T-cell (primary cell): ENCODE measurements at regions not wholly inside any gene's neighbourhood (a gene's known extent, or its start where the extent isn't known, plus 50 kb on each side); places are given as distances from the start of the nearest gene placed in this dataset.
"Not testable (repeated sequence)": the region's sequence is repeated elsewhere in the genome, so short reads cannot be mapped to it uniquely, and the experiment has no call there.

ENCODE experiments used
- ATAC-seq, 4 experiments: fragments of 200-7000 bp in 3 of 4; fragments of 150-1000 bp in 1 of 4; cut with Tn5 transposase; replicated peaks in 1 of 4; 1 replicate in 3 of 4; 2 replicates in 1 of 4; pipeline ENCODE4 v1.10.0; 2021; ENCODE audit warnings: moderate library complexity in 3 of 4, mild to moderate bottlenecking in 2 of 4, moderate number of reproducible peaks in 1 of 4
- CTCF ChIA-PET, 2 donors: fragments of 300-600 bp; sonication (Branson Sonifier 250); formaldehyde crosslinking; loops; one replicate each; lab custom pipeline; 2022; ENCODE audit warnings: antibody characterized with exemption in 2 of 2; lab: Charles Lee
- POLR2A ChIA-PET, 2 donors: fragments of 300-600 bp; sonication (Branson Sonifier 250); formaldehyde crosslinking; loops; one replicate each; lab custom pipeline; 2022; ENCODE audit warnings: antibody characterized with exemption in 2 of 2; lab: Charles Lee
- DNase-seq, 35 experiments: peaks; one replicate each; pipeline versions ENCODE4 v3.0.0 to v3.0.0-alpha.2; 2013 to 2023
- H3K27ac ChIP-seq: one replicate; pipeline ENCODE4 v1.5.1; 2013; ENCODE audit warnings: low read length
- H3K27me3 ChIP-seq, 2 experiments: replicated peaks in 1 of 2; 1 replicate in 1 of 2; 2 replicates in 1 of 2; pipeline versions ENCODE4 v1.6.1 to v1.7.0; 2013; ENCODE audit warnings: low read length in 1 of 2, mixed read lengths in 1 of 2; ENCODE audit not compliant: control insufficient read depth in 2 of 2, insufficient read depth in 2 of 2; ENCODE audit errors: extremely low read depth in 1 of 2
- H3K36me3 ChIP-seq, 2 donors: 1 replicate in 1 of 2; 2 replicates in 1 of 2; pipeline versions ENCODE4 v1.6.1 to v1.7.0; 2013; ENCODE audit warnings: low read length in 1 of 2; ENCODE audit not compliant: control insufficient read depth in 2 of 2, insufficient read depth in 1 of 2; ENCODE audit errors: extremely low read depth in 1 of 2
- H3K4me1 ChIP-seq, 2 experiments: 1 replicate in 1 of 2; 2 replicates in 1 of 2; pipeline versions ENCODE4 v1.6.1 to v1.7.0; 2013; ENCODE audit warnings: low read length in 2 of 2, mixed read lengths in 1 of 2; ENCODE audit not compliant: insufficient read depth in 2 of 2, control insufficient read depth in 1 of 2; ENCODE audit errors: extremely low read depth in 1 of 2
- H3K4me3 ChIP-seq, 2 donors: 1 replicate in 1 of 2; 2 replicates in 1 of 2; pipeline versions ENCODE4 v1.5.1 to v1.7.0; 2013; ENCODE audit warnings: mild to moderate bottlenecking in 2 of 2, low read length in 1 of 2, moderate library complexity in 1 of 2; ENCODE audit not compliant: control insufficient read depth in 1 of 2; ENCODE audit errors: extremely low read depth in 1 of 2
- H3K9me3 ChIP-seq: 2 replicates; pipeline ENCODE4 v1.7.0; 2013
- H3K27ac Mint-ChIP-seq, 2 donors: one replicate each; pipeline ENCODE4 v1.8.0; 2020 to 2021; ENCODE audit warnings: mild to moderate bottlenecking in 2 of 2, mixed read lengths in 2 of 2
- H3K27me3 Mint-ChIP-seq, 2 donors: one replicate each; pipeline ENCODE4 v1.8.0; 2021 to 2022; ENCODE audit warnings: mixed read lengths in 2 of 2
- H3K36me3 Mint-ChIP-seq: one replicate; pipeline ENCODE4 v1.8.0; 2021; ENCODE audit warnings: mixed read lengths
- H3K4me1 Mint-ChIP-seq, 3 donors: one replicate each; pipeline ENCODE4 v1.8.0; 2020 to 2022; ENCODE audit warnings: mixed read lengths in 3 of 3, mild to moderate bottlenecking in 1 of 3
- H3K4me3 Mint-ChIP-seq, 3 donors: one replicate each; pipeline ENCODE4 v1.8.0; 2020 to 2022; ENCODE audit warnings: mild to moderate bottlenecking in 3 of 3, mixed read lengths in 3 of 3, moderate library complexity in 3 of 3
- H3K9me3 Mint-ChIP-seq, 3 donors: one replicate each; pipeline ENCODE4 v1.8.0; 2020 to 2022; ENCODE audit warnings: mixed read lengths in 3 of 3
- WGBS: methylation state at CpG from one replicate; pipeline ENCODE4 v1.1.5; 2013; ENCODE audit warnings: missing lambda C conversion rate; ENCODE audit not compliant: insufficient coverage; 5-methylcytosine and 5-hydroxymethylcytosine counted together

- H3K4me3 Mint-ChIP-seq, H3K4me3 ChIP-seq, DNase-seq, H3K36me3 ChIP-seq, H3K36me3 Mint-ChIP-seq, H3K27me3 ChIP-seq, CTCF ChIA-PET, POLR2A ChIA-PET, H3K4me1 Mint-ChIP-seq, H3K4me1 ChIP-seq, ATAC-seq, H3K27ac ChIP-seq, H3K9me3 Mint-ChIP-seq, H3K27me3 Mint-ChIP-seq, H3K9me3 ChIP-seq, H3K27ac Mint-ChIP-seq: not testable (repeated sequence)
- 0% methylated on average over 1 of the region's 7 CpGs for WGBS
Observed at GRCh38 chr3:159397683-159398082, 591.0 kb upstream of the IL12A start.

- H3K27me3 Mint-ChIP-seq: no peaks in the 10 kb centered on the region
- WGBS: no CpG with 5 or more reads among the region's 1 CpG
- Histone ChIP-seq H3K36me3 (no peaks in the 10 kb centered on the region), H3K4me1 (no peaks in the 10 kb centered on the region), H3K27me3 (no peaks in the 10 kb centered on the region), H3K4me3 (no peak overlapping the region), H3K27ac (no peak overlapping the region), H3K9me3 (no peaks in the 10 kb centered on the region)
- no peak overlapping the region for H3K4me3 Mint-ChIP-seq
- ChIA-PET POLR2A (no interaction called here), CTCF (no interaction called here)
- H3K4me1 Mint-ChIP-seq: no peaks in the 10 kb centered on the region
- ATAC-seq (no peak), DNase-seq (no peak)
- peaks cover 7 to 9% (median 8%) of the 10 kb centered on the region in 3 donors for H3K9me3 Mint-ChIP-seq
- no peak overlapping the region for H3K27ac Mint-ChIP-seq
- no peaks in the 10 kb centered on the region for H3K36me3 Mint-ChIP-seq
Observed at GRCh38 chr3:159401069-159401468, 587.6 kb upstream of the IL12A start.

- not testable (repeated sequence) for DNase-seq
Observed at GRCh38 chr3:159409711-159410110, 578.9 kb upstream of the IL12A start.

GRCh38 chr3:159413319-159413718 is 575.3 kb upstream of the IL12A start:
- DNase-seq: no peak
- Histone ChIP-seq H3K36me3 (no peaks in the 10 kb centered on the region), H3K27me3 (no peaks in the 10 kb centered on the region), H3K27ac (no peak overlapping the region), H3K4me3 (no peak overlapping the region), H3K4me1 (no peaks in the 10 kb centered on the region), H3K9me3 (peaks cover 2% of the 10 kb centered on the region)
- ATAC-seq: no peak
- no peaks in the 10 kb centered on the region for H3K4me1 Mint-ChIP-seq
- H3K9me3 Mint-ChIP-seq: peaks cover 16 to 33% (median 29%) of the 10 kb centered on the region in 3 donors
- CTCF ChIA-PET: no interaction called here
- no CpG with 5 or more reads among the region's 2 CpGs for WGBS
- H3K4me3 Mint-ChIP-seq: no peak overlapping the region
- H3K36me3 Mint-ChIP-seq: no peaks in the 10 kb centered on the region
- no peak overlapping the region for H3K27ac Mint-ChIP-seq
- H3K27me3 Mint-ChIP-seq: no peaks in the 10 kb centered on the region
- POLR2A ChIA-PET: no interaction called here

More at GRCh38 chr3:159409711-159410110, 578.9 kb upstream of the IL12A start:
- H3K4me1 ChIP-seq, H3K9me3 ChIP-seq, H3K27ac Mint-ChIP-seq, H3K27ac ChIP-seq, H3K27me3 ChIP-seq, POLR2A ChIA-PET, H3K36me3 Mint-ChIP-seq, CTCF ChIA-PET, H3K36me3 ChIP-seq, H3K4me3 Mint-ChIP-seq, H3K27me3 Mint-ChIP-seq, H3K4me1 Mint-ChIP-seq, H3K4me3 ChIP-seq, ATAC-seq: not testable (repeated sequence)
- peaks cover 28 to 37% (median 32%) of the 10 kb centered on the region in 3 donors for H3K9me3 Mint-ChIP-seq

GRCh38 chr3:159416856-159417255 is 571.8 kb upstream of the IL12A start:
- POLR2A ChIA-PET: no interaction called here
- CTCF ChIA-PET: no interaction called here
- 67% methylated on average over 1 of the region's 2 CpGs for WGBS
- H3K4me3 Mint-ChIP-seq: no peak overlapping the region
- ATAC-seq (no peak), DNase-seq (no peak)
- H3K9me3 Mint-ChIP-seq: peaks cover 5 to 17% (median 5%) of the 10 kb centered on the region in 3 donors
- H3K9me3 ChIP-seq: no peaks in the 10 kb centered on the region
- no peaks in the 10 kb centered on the region for H3K4me1 Mint-ChIP-seq
- H3K27ac ChIP-seq: no peak overlapping the region
- H3K4me3 ChIP-seq: no peak overlapping the region
- no peaks in the 10 kb centered on the region for H3K36me3 ChIP-seq
- H3K27me3 ChIP-seq: no peaks in the 10 kb centered on the region
- no peaks in the 10 kb centered on the region for H3K27me3 Mint-ChIP-seq
- H3K27ac Mint-ChIP-seq: no peak overlapping the region
- no peaks in the 10 kb centered on the region for H3K36me3 Mint-ChIP-seq
- H3K4me1 ChIP-seq: no peaks in the 10 kb centered on the region

- no peaks in the 10 kb centered on the region for H3K4me1 ChIP-seq
- H3K27ac ChIP-seq: no peak overlapping the region
- H3K9me3 Mint-ChIP-seq: peaks cover 6 to 14% (median 8%) of the 10 kb centered on the region in 3 donors
- no peaks in the 10 kb centered on the region for H3K27me3 Mint-ChIP-seq
- POLR2A ChIA-PET: no interaction called here
- no peaks in the 10 kb centered on the region for H3K36me3 Mint-ChIP-seq
- H3K36me3 ChIP-seq: no peaks in the 10 kb centered on the region
- CTCF ChIA-PET: no interaction called here
- no peak overlapping the region for H3K27ac Mint-ChIP-seq
- no peaks in the 10 kb centered on the region for H3K9me3 ChIP-seq
- no peaks in the 10 kb centered on the region for H3K4me1 Mint-ChIP-seq
- H3K4me3 ChIP-seq: no peak overlapping the region
- ATAC-seq (no peak), DNase-seq (no peak)
- no peak overlapping the region for H3K4me3 Mint-ChIP-seq
- no peaks in the 10 kb centered on the region for H3K27me3 ChIP-seq
- WGBS: no CpG with 5 or more reads among the region's 2 CpGs
Observed at GRCh38 chr3:159417761-159418160, 570.9 kb upstream of the IL12A start.
